Gastroesophageal sphincter (tissue), 3 donors: ENCODE measurements at regions not wholly inside any gene's neighbourhood (a gene's known extent, or its start where the extent isn't known, plus 50 kb on each side); places are given as distances from the start of the nearest gene placed in this dataset.

Source experiments
- EP300 ChIP-seq: sonication (generic); formaldehyde crosslinking; IDR thresholded peaks from one replicate; pipeline ENCODE4 v1.6.1; 2017; ENCODE audit warnings: antibody characterized with exemption, mild to moderate bottlenecking
- POLR2A ChIP-seq, 2 donors: fragments of 450-650 bp; IDR thresholded peaks; one replicate each; pipeline ENCODE4 v1.6.1; 2017; ENCODE audit warnings: antibody characterized with exemption in 2 of 2, mild to moderate bottlenecking in 2 of 2, moderate library complexity in 1 of 2
- TF ChIP-seq, protein P1 (sequence below), 4 experiments: fragments of 200-600 bp in 2 of 4; fragments of 450-650 bp in 2 of 4; sonication (generic) in 1 of 4; IDR thresholded peaks; one replicate each; pipeline ENCODE4 v1.5.1; 2017 to 2019; ENCODE audit warnings: antibody characterized with exemption in 4 of 4, mild to moderate bottlenecking in 2 of 4, moderate library complexity in 2 of 4

DNA sequence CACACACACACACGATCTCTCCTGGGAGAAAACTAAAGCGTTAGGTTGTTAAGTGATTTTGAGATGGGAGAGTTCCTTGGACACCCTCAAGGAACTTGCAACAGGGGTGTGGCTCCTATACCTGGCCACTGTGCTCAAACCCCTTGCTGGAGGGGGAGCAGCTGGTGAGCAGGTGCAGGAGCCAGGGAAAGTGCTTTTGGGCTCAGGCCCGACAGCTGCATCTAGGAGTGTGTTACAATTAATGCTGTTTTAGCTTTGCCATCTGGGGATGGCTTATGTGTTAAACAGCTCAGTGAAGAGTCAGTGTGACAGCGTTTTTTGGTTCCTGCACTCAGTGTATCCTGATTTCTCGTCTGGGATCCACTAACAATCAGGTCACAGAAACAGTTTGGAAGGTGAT, 510.8 kb downstream of the TRIB2 start:
- TF ChIP-seq EP300 (no peak), POLR2A (IDR thresholded peaks at IDR 0.05) (no peak)
- TF ChIP-seq, protein P1, sequence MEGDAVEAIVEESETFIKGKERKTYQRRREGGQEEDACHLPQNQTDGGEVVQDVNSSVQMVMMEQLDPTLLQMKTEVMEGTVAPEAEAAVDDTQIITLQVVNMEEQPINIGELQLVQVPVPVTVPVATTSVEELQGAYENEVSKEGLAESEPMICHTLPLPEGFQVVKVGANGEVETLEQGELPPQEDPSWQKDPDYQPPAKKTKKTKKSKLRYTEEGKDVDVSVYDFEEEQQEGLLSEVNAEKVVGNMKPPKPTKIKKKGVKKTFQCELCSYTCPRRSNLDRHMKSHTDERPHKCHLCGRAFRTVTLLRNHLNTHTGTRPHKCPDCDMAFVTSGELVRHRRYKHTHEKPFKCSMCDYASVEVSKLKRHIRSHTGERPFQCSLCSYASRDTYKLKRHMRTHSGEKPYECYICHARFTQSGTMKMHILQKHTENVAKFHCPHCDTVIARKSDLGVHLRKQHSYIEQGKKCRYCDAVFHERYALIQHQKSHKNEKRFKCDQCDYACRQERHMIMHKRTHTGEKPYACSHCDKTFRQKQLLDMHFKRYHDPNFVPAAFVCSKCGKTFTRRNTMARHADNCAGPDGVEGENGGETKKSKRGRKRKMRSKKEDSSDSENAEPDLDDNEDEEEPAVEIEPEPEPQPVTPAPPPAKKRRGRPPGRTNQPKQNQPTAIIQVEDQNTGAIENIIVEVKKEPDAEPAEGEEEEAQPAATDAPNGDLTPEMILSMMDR (IDR thresholded peaks at IDR 0.05): no peak
